OCI-M2 (cell line): ENCODE measurements at regions not wholly inside any gene's neighbourhood (a gene's known extent, or its start where the extent isn't known, plus 50 kb on each side); places are given as distances from the start of the nearest gene placed in this dataset.
"Not testable (repeated sequence)": the region's sequence is repeated elsewhere in the genome, so short reads cannot be mapped to it uniquely, and the experiment has no call there.

ENCODE experiments used
- DNase-seq: peaks from one replicate; lab custom pipeline; 2025; ENCODE audit not compliant: unreplicated experiment; lab: John Stamatoyannopoulos, UW

- no peak for DNase-seq
Measured at GRCh38 chr6:91279740-91280493, 693.0 kb upstream of the MAP3K7 start.

GRCh38 chr6:91278416-91278815 lies 691.5 kb upstream of the MAP3K7 start:
- no peak for DNase-seq

- no peak for DNase-seq
Measured at GRCh38 chr6:91276315-91276714, 689.4 kb upstream of the MAP3K7 start.

- no peak for DNase-seq
Measured at GRCh38 chr6:91273729-91274128, 686.9 kb upstream of the MAP3K7 start.

- no peak for DNase-seq
Measured at GRCh38 chr6:91271807-91272206, 684.9 kb upstream of the MAP3K7 start.

- no peak for DNase-seq
Measured at GRCh38 chr6:91268941-91269340, 682.1 kb upstream of the MAP3K7 start.

GRCh38 chr6:91267246-91267645 lies 680.4 kb upstream of the MAP3K7 start:
- DNase-seq: no peak

GRCh38 chr6:91266156-91266555 lies 679.3 kb upstream of the MAP3K7 start:
- no peak for DNase-seq

GRCh38 chr6:91243436-91243835 lies 656.6 kb upstream of the MAP3K7 start:
- no peak for DNase-seq

- no peak for DNase-seq
Measured at GRCh38 chr6:91242614-91242949, 655.7 kb upstream of the MAP3K7 start.

- DNase-seq: no peak
Measured at GRCh38 chr6:91241946-91242613, 655.2 kb upstream of the MAP3K7 start.

- no peak for DNase-seq
Measured at GRCh38 chr6:91240878-91241603, 654.2 kb upstream of the MAP3K7 start.

- no peak for DNase-seq
Measured at GRCh38 chr6:91221072-91221720, 634.3 kb upstream of the MAP3K7 start.

GRCh38 chr6:91213229-91213901 lies 626.5 kb upstream of the MAP3K7 start:
- DNase-seq: no peak

- DNase-seq: no peak
Measured at GRCh38 chr6:91198588-91199255, 611.9 kb upstream of the MAP3K7 start.

GRCh38 chr6:91196729-91197128 lies 609.9 kb upstream of the MAP3K7 start:
- DNase-seq: no peak

GRCh38 chr6:91193446-91193845 lies 606.6 kb upstream of the MAP3K7 start:
- no peak for DNase-seq

- DNase-seq: not testable (repeated sequence)
Measured at GRCh38 chr6:91190041-91190440, 603.2 kb upstream of the MAP3K7 start.

- DNase-seq: no peak
Measured at GRCh38 chr6:91185072-91185471, 598.2 kb upstream of the MAP3K7 start.

GRCh38 chr6:91181416-91181815 lies 594.5 kb upstream of the MAP3K7 start:
- DNase-seq: no peak

- DNase-seq: no peak
Measured at GRCh38 chr6:91173651-91174050, 586.8 kb upstream of the MAP3K7 start.
